ENCODE measurements at regions not wholly inside any gene's neighbourhood (a gene's known extent, or its start where the extent isn't known, plus 50 kb on each side); places are given as distances from the start of the nearest gene placed in this dataset.

- Histone ChIP-seq H3K9ac (ENCODE audit: low read length) (no peak overlapping the region), H3K4me1 (ENCODE audit: low read length) (no peaks in the 10 kb centered on the region), H3K9me3 (replicated peaks; ENCODE audit: insufficient read depth, low read length) (no peaks in the 10 kb centered on the region), H3K4me3 (ENCODE audit: low read length) (no peak overlapping the region), H3K79me2 (ENCODE audit: low read length) (no peaks in the 10 kb centered on the region), H3F3A (ENCODE audit: insufficient read depth, low read length) (no peaks in the 10 kb centered on the region), H3K27ac (ENCODE audit: low read length) (no peak overlapping the region), H4K20me1 (ENCODE audit: insufficient read depth, low read length) (no peaks in the 10 kb centered on the region), H2AFZ (ENCODE audit: low read length) (no peak overlapping the region), H3K36me3 (replicated peaks; ENCODE audit: insufficient read depth, low read length) (no peaks in the 10 kb centered on the region), H3K4me2 (ENCODE audit: low read depth, low read length) (no peak overlapping the region), H3K27me3 (replicated peaks; ENCODE audit: insufficient read depth, low read length) (no peaks in the 10 kb centered on the region), H3K9me2 (replicated peaks; ENCODE audit: insufficient read depth, low read length) (no peaks in the 10 kb centered on the region)
- DNase-seq, result no peak
- TF ChIP-seq EZH2 (optimal IDR thresholded peaks at IDR 0.05; ENCODE audit: low read depth, low read length) (no peak), EZH2phosphoT487 (IDR thresholded peaks at IDR 0.05; ENCODE audit: low read length) (no peak), CTCF (IDR thresholded peaks at IDR 0.05; ENCODE audit: low read length) (no peak)
These were observed 287.0 kb downstream of the MEX3B start for GRCh38 chr15:81758818-81759284.

GRCh38 chr15:81755626-81756025, 290.2 kb downstream of the MEX3B start:
- TF ChIP-seq EZH2phosphoT487 (IDR thresholded peaks at IDR 0.05; ENCODE audit: low read length) (no peak), EZH2 (optimal IDR thresholded peaks at IDR 0.05; ENCODE audit: low read depth, low read length) (no peak), CTCF (IDR thresholded peaks at IDR 0.05; ENCODE audit: low read length) (no peak)
- H3K4me2 ChIP-seq (ENCODE audit: low read depth, low read length), result no peak overlapping the region
- no peaks in the 10 kb centered on the region for H4K20me1 ChIP-seq (ENCODE audit: insufficient read depth, low read length)
- no peaks in the 10 kb centered on the region for H3F3A ChIP-seq (ENCODE audit: insufficient read depth, low read length)
- H3K9me3 ChIP-seq (replicated peaks; ENCODE audit: insufficient read depth, low read length), result no peaks in the 10 kb centered on the region
- peaks cover 15% of the 10 kb centered on the region for H3K4me1 ChIP-seq (ENCODE audit: low read length)
- no peaks in the 10 kb centered on the region for H3K9me2 ChIP-seq (replicated peaks; ENCODE audit: insufficient read depth, low read length)
- H3K27ac ChIP-seq (ENCODE audit: low read length), result no peak overlapping the region
- no peak overlapping the region for H3K4me3 ChIP-seq (ENCODE audit: low read length)
- no peaks in the 10 kb centered on the region for H3K36me3 ChIP-seq (replicated peaks; ENCODE audit: insufficient read depth, low read length)
- H3K9ac ChIP-seq (ENCODE audit: low read length), result no peak overlapping the region
- H3K27me3 ChIP-seq (replicated peaks; ENCODE audit: insufficient read depth, low read length), result no peaks in the 10 kb centered on the region
- H3K79me2 ChIP-seq (ENCODE audit: low read length), result no peaks in the 10 kb centered on the region
- no peak overlapping the region for H2AFZ ChIP-seq (ENCODE audit: low read length)
- DNase-seq, result no peak

- H3K9ac ChIP-seq (ENCODE audit: low read length), result no peak overlapping the region
- H3F3A ChIP-seq (ENCODE audit: insufficient read depth, low read length), result no peaks in the 10 kb centered on the region
- no peaks in the 10 kb centered on the region for H3K9me3 ChIP-seq (replicated peaks; ENCODE audit: insufficient read depth, low read length)
- H4K20me1 ChIP-seq (ENCODE audit: insufficient read depth, low read length), result no peaks in the 10 kb centered on the region
- no peak overlapping the region for H2AFZ ChIP-seq (ENCODE audit: low read length)
- no peak overlapping the region for H3K4me2 ChIP-seq (ENCODE audit: low read depth, low read length)
- H3K27me3 ChIP-seq (replicated peaks; ENCODE audit: insufficient read depth, low read length), result no peaks in the 10 kb centered on the region
- no peak for DNase-seq
- peaks cover 15% of the 10 kb centered on the region for H3K4me1 ChIP-seq (ENCODE audit: low read length)
- TF ChIP-seq EZH2phosphoT487 (IDR thresholded peaks at IDR 0.05; ENCODE audit: low read length) (no peak), CTCF (IDR thresholded peaks at IDR 0.05; ENCODE audit: low read length) (no peak), EZH2 (optimal IDR thresholded peaks at IDR 0.05; ENCODE audit: low read depth, low read length) (no peak)
- no peaks in the 10 kb centered on the region for H3K36me3 ChIP-seq (replicated peaks; ENCODE audit: insufficient read depth, low read length)
- no peak overlapping the region for H3K27ac ChIP-seq (ENCODE audit: low read length)
- no peaks in the 10 kb centered on the region for H3K79me2 ChIP-seq (ENCODE audit: low read length)
- no peak overlapping the region for H3K4me3 ChIP-seq (ENCODE audit: low read length)
- no peaks in the 10 kb centered on the region for H3K9me2 ChIP-seq (replicated peaks; ENCODE audit: insufficient read depth, low read length)
These were observed 291.7 kb downstream of the MEX3B start for GRCh38 chr15:81754078-81754477.

Measured in MM.1S (cell line).